ENCODE measurements at regions not wholly inside any gene's neighbourhood (a gene's known extent, or its start where the extent isn't known, plus 50 kb on each side); places are given as distances from the start of the nearest gene placed in this dataset.

- no peak for TF ChIP-seq STAT1 (IDR thresholded peaks at IDR 0.05; ENCODE audit: unreplicated experiment)
- no peak for TF ChIP-seq CTCF (conservative IDR thresholded peaks at IDR 0.05; ENCODE audit: low read depth in 2 of 2)
- TF ChIP-seq NANOG (IDR thresholded peaks at IDR 0.05; ENCODE audit: borderline replicate concordance): no peak
- TF ChIP-seq JUNB (IDR thresholded peaks at IDR 0.05; ENCODE audit: unreplicated experiment): no peak
- TF ChIP-seq EZH2phosphoT487 (IDR thresholded peaks at IDR 0.05; ENCODE audit: unreplicated experiment): no peak
- TF ChIP-seq CREB1 (CRISPR knock-in tag; IDR thresholded peaks at IDR 0.05; ENCODE audit: low read depth): no peak
These were observed 623.4 kb upstream of the PIK3C3 start (continued) for GRCh38 chr18:41331661-41332060.

- Histone ChIP-seq H3K36me3 (ENCODE audit: insufficient read depth) (peaks cover 13% of the 10 kb centered on the region), H3K9me2 (ENCODE audit: insufficient read depth) (peaks cover 14% of the 10 kb centered on the region; the same call in 1 of the 2 replicates), H3K4me3 (no peak overlapping the region), H4K20me1 (replicated peaks; ENCODE audit: insufficient read depth) (no peaks in the 10 kb centered on the region), H3K4me1 (ENCODE audit: insufficient read depth) (no peaks in the 10 kb centered on the region), H3K79me2 (replicated peaks; ENCODE audit: insufficient read depth) (no peaks in the 10 kb centered on the region), H3K27me3 (ENCODE audit: insufficient read depth) (no peaks in the 10 kb centered on the region), H3K27ac (ENCODE audit: low read depth) (no peak overlapping the region), H2AFZ (no peak overlapping the region), H3F3A (replicated peaks; ENCODE audit: low read depth) (no peaks in the 10 kb centered on the region), H3K4me2 (no peak overlapping the region)
- Mint-ChIP-seq H3K4me1 (no peaks in the 10 kb centered on the region), H3K36me3 (ENCODE audit: low read depth) (peaks cover 37% of the 10 kb centered on the region), H3K4me3 (no peak overlapping the region), H3K27me3 (ENCODE audit: insufficient read depth, low read depth, poor library complexity) (no peaks in the 10 kb centered on the region), H3K27ac (no peak overlapping the region), H3K9me3 (peaks cover 29% of the 10 kb centered on the region)
- no peak for DNase-seq (ENCODE audit: low spot score)
- ATAC-seq: no peak
- no peak for TF ChIP-seq ZNF462 (CRISPR knock-in tag; IDR thresholded peaks at IDR 0.05)
- TF ChIP-seq ZNF114 (CRISPR knock-in tag; IDR thresholded peaks at IDR 0.05): no peak
- TF ChIP-seq ZNF331 (CRISPR knock-in tag; IDR thresholded peaks at IDR 0.05; ENCODE audit: low read depth): no peak
- no peak for TF ChIP-seq STAT1 (IDR thresholded peaks at IDR 0.05; ENCODE audit: unreplicated experiment)
- TF ChIP-seq POLR2AphosphoS5 (IDR thresholded peaks at IDR 0.05; ENCODE audit: low read depth): no peak
- TF ChIP-seq JUNB (IDR thresholded peaks at IDR 0.05; ENCODE audit: unreplicated experiment): no peak
- no peak for TF ChIP-seq NANOG (IDR thresholded peaks at IDR 0.05; ENCODE audit: borderline replicate concordance)
- no peak for TF ChIP-seq ETS1 (IDR thresholded peaks at IDR 0.05)
- TF ChIP-seq CTCF (conservative IDR thresholded peaks at IDR 0.05; ENCODE audit: low read depth in 2 of 2): no peak
- no peak for TF ChIP-seq CREB1 (CRISPR knock-in tag; IDR thresholded peaks at IDR 0.05; ENCODE audit: low read depth)
- no peak for TF ChIP-seq EZH2 (IDR thresholded peaks at IDR 0.05; ENCODE audit: low read depth, unreplicated experiment)
These were observed 628.7 kb upstream of the PIK3C3 start for GRCh38 chr18:41326311-41326710.

Measured in GM23338 (cell line).